HCT116 (cell line): ENCODE measurements at regions not wholly inside any gene's neighbourhood (a gene's known extent, or its start where the extent isn't known, plus 50 kb on each side); places are given as distances from the start of the nearest gene placed in this dataset.

Experiments used
- ATAC-seq: fragments of 200-7000 bp; cut with Tn5 transposase; 2 replicates; pipeline ENCODE4 v1.9.1; 2020; ENCODE audit warnings: mild to moderate bottlenecking, moderate library complexity
- BruUV-seq: library from RNA; stranded (reverse); fragments of 400-500 nt; replicated peaks from 2 replicates; lab custom pipeline; 2021; lab: Mats Ljungman, UMichigan
- CTCF ChIA-PET: fragments of 300-600 bp; sonication (Branson Sonifier 250); formaldehyde crosslinking; loops from one replicate; lab custom pipeline; 2021; ENCODE audit warnings: antibody characterized with exemption; lab: Charles Lee
- POLR2A ChIA-PET: fragments of 300-600, 350-600 bp; sonication (Branson Sonifier 250); formaldehyde crosslinking; loops from one replicate; lab custom pipeline; 2021; ENCODE audit warnings: antibody characterized with exemption; lab: Charles Lee
- RAD21 ChIA-PET, 2 experiments: fragments of 300-600 bp; sonication (Branson Sonifier 250); formaldehyde crosslinking; loops; one replicate each; lab custom pipeline; 2023; ENCODE audit warnings: low total read pairs in 2 of 2; ENCODE audit not compliant: uncharacterized antibody in 2 of 2, unreplicated experiment in 2 of 2, low non-redundant PET in 1 of 2; lab: Charles Lee
- DNase-seq: peaks from one replicate; pipeline ENCODE4 v3.0.0-alpha.2; 2010; ENCODE audit warnings: low read depth, low spot score
- H2AFZ ChIP-seq: fragments of 200-600 bp; shearing (Covaris generic), sonication (generic); 2 replicates; pipeline ENCODE4 v1.6.1; 2017; ENCODE audit warnings: low read depth, mixed run types, mixed read lengths, antibody characterized with exemption, low read length; ENCODE audit not compliant: poor library complexity, severe bottlenecking
- H3K27ac ChIP-seq: 2 replicates; pipeline ENCODE4 v1.5.1; 2012; ENCODE audit warnings: low read depth, low read length
- H3K27me3 ChIP-seq: fragments of 200-600 bp; sonication (generic); 2 replicates; pipeline ENCODE4 v1.6.1; 2016; ENCODE audit warnings: mixed run types, low read length, mixed read lengths; ENCODE audit not compliant: insufficient read depth
- H3K36me3 ChIP-seq, 2 experiments: fragments of 200-500 bp in 1 of 2; fragments of 200-600 bp in 1 of 2; sonication (Bioruptor generic) in 1 of 2; sonication (generic) in 1 of 2; 2 replicates each; pipeline versions ENCODE4 v1.5.1 to v1.6.1; 2014 to 2016; ENCODE audit warnings: low read length in 2 of 2, inconsistent platforms in 1 of 2, mixed read lengths in 1 of 2, mixed run types in 1 of 2; ENCODE audit not compliant: insufficient read depth in 2 of 2, control insufficient read depth in 1 of 2
- H3K4me1 ChIP-seq, 2 experiments: fragments of 200-600 bp in 1 of 2; sonication (generic) in 1 of 2; 2 replicates each; pipeline versions ENCODE4 v1.5.1 to v1.6.1; 2012 to 2017; ENCODE audit warnings: low read length in 2 of 2, inconsistent platforms in 1 of 2, mild to moderate bottlenecking in 1 of 2, mixed read lengths in 1 of 2, mixed run types in 1 of 2, moderate library complexity in 1 of 2; ENCODE audit not compliant: insufficient read depth in 2 of 2, control insufficient read depth in 1 of 2
- H3K4me2 ChIP-seq: fragments of 200-600 bp; sonication (generic); 2 replicates; pipeline ENCODE4 v1.6.1; 2017; ENCODE audit warnings: mixed run types, low read length, mixed read lengths
- H3K4me3 ChIP-seq, 2 experiments: fragments of 200-600 bp in 1 of 2; sonication (generic) in 1 of 2; replicated peaks in 1 of 2; 2 replicates each; pipeline ENCODE4 v1.5.1; 2011 to 2016; ENCODE audit warnings: low read length in 2 of 2, control low read depth in 1 of 2, low read depth in 1 of 2, mild to moderate bottlenecking in 1 of 2, mixed read lengths in 1 of 2, mixed run types in 1 of 2
- H3K79me2 ChIP-seq: fragments of 200-600 bp; sonication (generic); 2 replicates; pipeline ENCODE4 v1.6.1; 2017; ENCODE audit warnings: mild to moderate bottlenecking, mixed run types, low read length, moderate library complexity, mixed read lengths; ENCODE audit not compliant: insufficient read depth
- H3K9ac ChIP-seq: fragments of 200-600 bp; sonication (generic); 2 replicates; pipeline ENCODE4 v1.6.1; 2016; ENCODE audit warnings: low read length, mixed read lengths
- H3K9me2 ChIP-seq: fragments of 200-600 bp; sonication (generic), shearing (Covaris generic); 2 replicates; pipeline ENCODE4 v1.6.1; 2017; ENCODE audit warnings: mixed run types, mild to moderate bottlenecking, moderate library complexity; ENCODE audit not compliant: insufficient read depth
- H3K9me3 ChIP-seq, 2 experiments: fragments of 200-500 bp in 1 of 2; fragments of 200-600 bp in 1 of 2; sonication (Bioruptor generic) in 1 of 2; sonication (generic) in 1 of 2; 2 replicates each; pipeline ENCODE4 v1.6.1; 2014 to 2017; ENCODE audit warnings: low read length in 2 of 2, mixed read lengths in 2 of 2, inconsistent platforms in 1 of 2, low read depth in 1 of 2, mild to moderate bottlenecking in 1 of 2, mixed run types in 1 of 2, moderate library complexity in 1 of 2; ENCODE audit not compliant: control insufficient read depth in 1 of 2, insufficient read depth in 1 of 2
- H4K20me1 ChIP-seq: fragments of 200-600 bp; sonication (generic), shearing (Covaris generic); 2 replicates; pipeline ENCODE4 v1.6.1; 2017; ENCODE audit warnings: mixed run types, mild to moderate bottlenecking, moderate library complexity; ENCODE audit not compliant: insufficient read depth
- ATF3 ChIP-seq: IDR thresholded peaks from 2 replicates; pipeline ENCODE4 v1.6.1; 2012
- CTCF ChIP-seq, 3 experiments: fragments of 200-600 bp in 1 of 3; sonication (generic) in 1 of 3; IDR thresholded peaks in 2 of 3; conservative IDR thresholded peaks in 1 of 3; 2 replicates each; pipeline ENCODE4 v1.5.1; 2012 to 2017; ENCODE audit warnings: low read depth in 2 of 3, low read length in 2 of 3, antibody characterized with exemption in 1 of 3, borderline replicate concordance in 1 of 3, control low read depth in 1 of 3, mild to moderate bottlenecking in 1 of 3, mixed read lengths in 1 of 3, mixed run types in 1 of 3, moderate library complexity in 1 of 3; ENCODE audit not compliant: insufficient read depth in 1 of 3
- EGR1 ChIP-seq: IDR thresholded peaks from 2 replicates; pipeline ENCODE4 v1.6.1; 2012; ENCODE audit warnings: low read depth
- ELF1 ChIP-seq: IDR thresholded peaks from 2 replicates; pipeline ENCODE4 v1.6.1; 2012; ENCODE audit warnings: low read depth, borderline replicate concordance
- FOSL1 ChIP-seq: IDR thresholded peaks from 2 replicates; pipeline ENCODE4 v1.6.1; 2012; ENCODE audit warnings: low read depth
- JUND ChIP-seq: IDR thresholded peaks from 2 replicates; pipeline ENCODE4 v1.6.1; 2012
- MAX ChIP-seq: IDR thresholded peaks from 2 replicates; pipeline ENCODE4 v1.6.1; 2012
- RAD21 ChIP-seq: IDR thresholded peaks from 2 replicates; pipeline ENCODE4 v1.6.1; 2012; ENCODE audit warnings: low read depth, mild to moderate bottlenecking
- REST ChIP-seq: IDR thresholded peaks from 2 replicates; pipeline ENCODE4 v1.6.1; 2012; ENCODE audit warnings: low read depth
- SIN3A ChIP-seq: IDR thresholded peaks from 2 replicates; pipeline ENCODE4 v1.6.1; 2012; ENCODE audit warnings: low read depth
- SP1 ChIP-seq: IDR thresholded peaks from 2 replicates; pipeline ENCODE4 v1.6.1; 2012; ENCODE audit warnings: low read depth
- TCF7L2 ChIP-seq: IDR thresholded peaks from 2 replicates; pipeline ENCODE4 v1.7.0; 2011; ENCODE audit warnings: borderline replicate concordance, inconsistent platforms; ENCODE audit not compliant: insufficient read depth, insufficient read length; ENCODE audit errors: extremely low read depth
- ZFX ChIP-seq: fragments of 450-650 bp; IDR thresholded peaks from 2 replicates; pipeline ENCODE4 v1.6.1; 2017
- ZNF274 ChIP-seq: fragments of 200-500 bp; sonication (Bioruptor generic); IDR thresholded peaks from 2 replicates; pipeline ENCODE4 v1.6.1; 2014; ENCODE audit warnings: mild to moderate bottlenecking, low read depth, low read length, inconsistent platforms
- intact Hi-C: fragments of 100-400 bp; cut with micrococcal nuclease; formaldehyde crosslinking; loops from 2 replicates; pipeline ENCODE4 v1.10.0; 2022

GRCh38 chr12:84537666-84538065, 374.9 kb downstream of the SLC6A15 start:
- no peak for DNase-seq
- H4K20me1 ChIP-seq: no peaks in the 10 kb centered on the region
- H2AFZ ChIP-seq: no peak overlapping the region
- no peaks in the 10 kb centered on the region for H3K9me2 ChIP-seq
- H3K9me3 ChIP-seq: no peaks in the 10 kb centered on the region
- ChIA-PET RAD21 (no interaction called here), CTCF (no interaction called here), POLR2A (no interaction called here)
- no peak for TF ChIP-seq TCF7L2
- no peak for TF ChIP-seq ZFX
- no peak overlapping the region for H3K9ac ChIP-seq
- H3K4me2 ChIP-seq: no peak overlapping the region
- no peak overlapping the region for H3K27ac ChIP-seq
- no peaks in the 10 kb centered on the region for H3K79me2 ChIP-seq
- BruUV-seq: no TSS peak
- ATAC-seq: no peak
- no peaks in the 10 kb centered on the region for H3K4me1 ChIP-seq
- H3K27me3 ChIP-seq: no peaks in the 10 kb centered on the region
- no peak overlapping the region for H3K4me3 ChIP-seq
- no peaks in the 10 kb centered on the region for H3K36me3 ChIP-seq
- intact Hi-C loops: no loop called here

- no TSS peak for BruUV-seq
- peak overlapping the region; percentile 40 for H2AFZ ChIP-seq
- DNase-seq (no peak), ATAC-seq (no peak)
- intact Hi-C loops: no loop called here
- POLR2A ChIA-PET: no interaction called here
- no peaks in the 10 kb centered on the region for H3K79me2 ChIP-seq
- H3K9me3 ChIP-seq: no peaks in the 10 kb centered on the region
- no peak overlapping the region for H3K27ac ChIP-seq
- H3K27me3 ChIP-seq: no peaks in the 10 kb centered on the region
- no peak overlapping the region for H3K4me3 ChIP-seq
- no peaks in the 10 kb centered on the region for H3K9me2 ChIP-seq
- no peaks in the 10 kb centered on the region for H3K36me3 ChIP-seq
- RAD21 ChIA-PET: no interaction called here
- no peak overlapping the region for H3K4me2 ChIP-seq
- H3K4me1 ChIP-seq: peaks cover 0 to 14% of the 10 kb centered on the region in 2 experiments; a peak in 2 of 4 replicates
- CTCF ChIA-PET: no interaction called here
- H4K20me1 ChIP-seq: no peaks in the 10 kb centered on the region
- no peak overlapping the region for H3K9ac ChIP-seq
- TF ChIP-seq ELF1 (no peak), MAX (no peak), ZNF274 (no peak), SP1 (no peak), RAD21 (no peak), ATF3 (no peak), FOSL1 (no peak), SIN3A (no peak), REST (no peak), CTCF (IDR thresholded peaks at IDR 0.05 in 2 of 3, conservative IDR thresholded peaks at IDR 0.05 in 1 of 3; ENCODE audit: borderline replicate concordance in 1 of 3, insufficient read depth in 1 of 3, low read depth in 2 of 3, low read length in 2 of 3) (no peak), EGR1 (no peak), JUND (no peak)
These were observed 399.8 kb downstream of the SLC6A15 start for GRCh38 chr12:84512751-84513150.
